Activated T-helper 17 cell treated with anti-CD3 and anti-CD28 coated beads, Interleukin-2, amount 50 U/mL, for 72 hours (primary cell): ENCODE measurements at regions not wholly inside any gene's neighbourhood (a gene's known extent, or its start where the extent isn't known, plus 50 kb on each side); places are given as distances from the start of the nearest gene placed in this dataset.

ENCODE experiments used
- ATAC-seq: fragments of 150-1000 bp; cut with Tn5 transposase; replicated peaks from 2 replicates; pipeline ENCODE4 v1.10.0; 2021; ENCODE audit warnings: mild to moderate bottlenecking, moderate library complexity
- H3K27ac Mint-ChIP-seq: one replicate; pipeline ENCODE4 v1.8.0; 2022; ENCODE audit warnings: mixed read lengths
- H3K27me3 Mint-ChIP-seq: one replicate; pipeline ENCODE4 v1.8.0; 2022; ENCODE audit warnings: mixed read lengths
- H3K36me3 Mint-ChIP-seq: one replicate; pipeline ENCODE4 v1.8.0; 2022; ENCODE audit warnings: low read depth, mild to moderate bottlenecking, mixed read lengths
- H3K4me1 Mint-ChIP-seq: one replicate; pipeline ENCODE4 v1.8.0; 2022; ENCODE audit warnings: mixed read lengths
- H3K4me3 Mint-ChIP-seq: one replicate; pipeline ENCODE4 v1.8.0; 2022; ENCODE audit warnings: mild to moderate bottlenecking, mixed read lengths
- H3K9me3 Mint-ChIP-seq: one replicate; pipeline ENCODE4 v1.8.0; 2022; ENCODE audit warnings: mixed read lengths

GRCh38 chr16:51402298-51402697 lies 251.2 kb upstream of the SALL1 start:
- Mint-ChIP-seq H3K27ac (no peak overlapping the region), H3K27me3 (no peaks in the 10 kb centered on the region), H3K4me1 (no peaks in the 10 kb centered on the region), H3K4me3 (no peak overlapping the region), H3K36me3 (no peaks in the 10 kb centered on the region), H3K9me3 (peaks cover 9% of the 10 kb centered on the region)
- ATAC-seq = no peak

GRCh38 chr16:51401673-51402072 lies 250.6 kb upstream of the SALL1 start:
- no peak for ATAC-seq
- Mint-ChIP-seq H3K27ac (no peak overlapping the region), H3K9me3 (peaks cover 9% of the 10 kb centered on the region), H3K27me3 (no peaks in the 10 kb centered on the region), H3K4me1 (no peaks in the 10 kb centered on the region), H3K4me3 (no peak overlapping the region), H3K36me3 (no peaks in the 10 kb centered on the region)

- ATAC-seq = no peak
- Mint-ChIP-seq H3K36me3 (no peaks in the 10 kb centered on the region), H3K9me3 (peaks cover 9% of the 10 kb centered on the region), H3K4me1 (no peaks in the 10 kb centered on the region), H3K27ac (no peak overlapping the region), H3K4me3 (no peak overlapping the region), H3K27me3 (no peaks in the 10 kb centered on the region)
Measured at GRCh38 chr16:51399908-51400670, 249.0 kb upstream of the SALL1 start.

GRCh38 chr16:51394421-51394820 lies 243.4 kb upstream of the SALL1 start:
- no peaks in the 10 kb centered on the region for H3K36me3 Mint-ChIP-seq
- no peaks in the 10 kb centered on the region for H3K4me1 Mint-ChIP-seq
- H3K9me3 Mint-ChIP-seq = peaks cover 6% of the 10 kb centered on the region
- H3K27me3 Mint-ChIP-seq = no peaks in the 10 kb centered on the region
- no peak overlapping the region for H3K4me3 Mint-ChIP-seq
- no peak overlapping the region for H3K27ac Mint-ChIP-seq
- ATAC-seq = no peak

GRCh38 chr16:51393381-51394005 lies 242.4 kb upstream of the SALL1 start:
- no peaks in the 10 kb centered on the region for H3K27me3 Mint-ChIP-seq
- H3K27ac Mint-ChIP-seq = no peak overlapping the region
- peaks cover 6% of the 10 kb centered on the region for H3K9me3 Mint-ChIP-seq
- H3K36me3 Mint-ChIP-seq = no peaks in the 10 kb centered on the region
- no peak for ATAC-seq
- H3K4me1 Mint-ChIP-seq = no peaks in the 10 kb centered on the region
- no peak overlapping the region for H3K4me3 Mint-ChIP-seq

- Mint-ChIP-seq H3K9me3 (peaks cover 6% of the 10 kb centered on the region), H3K27me3 (no peaks in the 10 kb centered on the region), H3K27ac (no peak overlapping the region), H3K4me3 (no peak overlapping the region), H3K36me3 (no peaks in the 10 kb centered on the region), H3K4me1 (no peaks in the 10 kb centered on the region)
- ATAC-seq = no peak
Measured at GRCh38 chr16:51392521-51393187, 241.6 kb upstream of the SALL1 start.

- Mint-ChIP-seq H3K27me3 (no peaks in the 10 kb centered on the region), H3K9me3 (peaks cover 10% of the 10 kb centered on the region)
- ATAC-seq = no peak
Measured at GRCh38 chr16:51391798-51392511, 240.9 kb upstream of the SALL1 start.

GRCh38 chr16:51390877-51391276 lies 239.8 kb upstream of the SALL1 start:
- no peak overlapping the region for H3K4me3 Mint-ChIP-seq
- H3K4me1 Mint-ChIP-seq = no peaks in the 10 kb centered on the region
- ATAC-seq = no peak
- H3K9me3 Mint-ChIP-seq = peaks cover 14% of the 10 kb centered on the region
- H3K27me3 Mint-ChIP-seq = no peaks in the 10 kb centered on the region
- no peaks in the 10 kb centered on the region for H3K36me3 Mint-ChIP-seq
- no peak overlapping the region for H3K27ac Mint-ChIP-seq

More at GRCh38 chr16:51391798-51392511, 240.9 kb upstream of the SALL1 start:
- Mint-ChIP-seq H3K4me3 (no peak overlapping the region), H3K4me1 (no peaks in the 10 kb centered on the region), H3K27ac (no peak overlapping the region), H3K36me3 (no peaks in the 10 kb centered on the region)

GRCh38 chr16:51389881-51390280 lies 238.8 kb upstream of the SALL1 start:
- no peak for ATAC-seq
- no peaks in the 10 kb centered on the region for H3K36me3 Mint-ChIP-seq
- H3K4me3 Mint-ChIP-seq = no peak overlapping the region
- no peaks in the 10 kb centered on the region for H3K27me3 Mint-ChIP-seq
- no peak overlapping the region for H3K27ac Mint-ChIP-seq
- H3K9me3 Mint-ChIP-seq = peaks cover 14% of the 10 kb centered on the region
- no peaks in the 10 kb centered on the region for H3K4me1 Mint-ChIP-seq

- no peak for ATAC-seq
- Mint-ChIP-seq H3K4me3 (no peak overlapping the region), H3K27me3 (no peaks in the 10 kb centered on the region)
Measured at GRCh38 chr16:51388516-51388951, 237.5 kb upstream of the SALL1 start.

GRCh38 chr16:51383909-51384308 lies 232.8 kb upstream of the SALL1 start:
- no peaks in the 10 kb centered on the region for H3K36me3 Mint-ChIP-seq
- no peaks in the 10 kb centered on the region for H3K27me3 Mint-ChIP-seq
- H3K9me3 Mint-ChIP-seq = peaks cover 12% of the 10 kb centered on the region
- no peaks in the 10 kb centered on the region for H3K4me1 Mint-ChIP-seq
- H3K4me3 Mint-ChIP-seq = no peak overlapping the region
- no peak overlapping the region for H3K27ac Mint-ChIP-seq
- ATAC-seq = no peak

More at GRCh38 chr16:51388516-51388951, 237.5 kb upstream of the SALL1 start:
- Mint-ChIP-seq H3K27ac (no peak overlapping the region), H3K36me3 (no peaks in the 10 kb centered on the region), H3K9me3 (peaks cover 14% of the 10 kb centered on the region), H3K4me1 (no peaks in the 10 kb centered on the region)

- Mint-ChIP-seq H3K4me3 (no peak overlapping the region), H3K36me3 (no peaks in the 10 kb centered on the region)
Measured at GRCh38 chr16:51382940-51383339, 231.9 kb upstream of the SALL1 start.

GRCh38 chr16:51382211-51382610 lies 231.1 kb upstream of the SALL1 start:
- Mint-ChIP-seq H3K27ac (no peak overlapping the region), H3K4me1 (no peaks in the 10 kb centered on the region), H3K27me3 (no peaks in the 10 kb centered on the region), H3K4me3 (no peak overlapping the region), H3K36me3 (no peaks in the 10 kb centered on the region), H3K9me3 (peaks cover 8% of the 10 kb centered on the region)
- ATAC-seq = no peak

More at GRCh38 chr16:51382940-51383339, 231.9 kb upstream of the SALL1 start:
- H3K9me3 Mint-ChIP-seq = peaks cover 12% of the 10 kb centered on the region
- H3K4me1 Mint-ChIP-seq = no peaks in the 10 kb centered on the region
- no peak overlapping the region for H3K27ac Mint-ChIP-seq
- H3K27me3 Mint-ChIP-seq = no peaks in the 10 kb centered on the region
- ATAC-seq = no peak

GRCh38 chr16:51376080-51376479 lies 225.0 kb upstream of the SALL1 start:
- no peak overlapping the region for H3K4me3 Mint-ChIP-seq
- no peak overlapping the region for H3K27ac Mint-ChIP-seq
- ATAC-seq = no peak
- no peaks in the 10 kb centered on the region for H3K4me1 Mint-ChIP-seq
- H3K27me3 Mint-ChIP-seq = no peaks in the 10 kb centered on the region
- peaks cover 7% of the 10 kb centered on the region for H3K9me3 Mint-ChIP-seq
- H3K36me3 Mint-ChIP-seq = no peaks in the 10 kb centered on the region
